ENCODE measurements at regions not wholly inside any gene's neighbourhood (a gene's known extent, or its start where the extent isn't known, plus 50 kb on each side); places are given as distances from the start of the nearest gene placed in this dataset.

DNA sequence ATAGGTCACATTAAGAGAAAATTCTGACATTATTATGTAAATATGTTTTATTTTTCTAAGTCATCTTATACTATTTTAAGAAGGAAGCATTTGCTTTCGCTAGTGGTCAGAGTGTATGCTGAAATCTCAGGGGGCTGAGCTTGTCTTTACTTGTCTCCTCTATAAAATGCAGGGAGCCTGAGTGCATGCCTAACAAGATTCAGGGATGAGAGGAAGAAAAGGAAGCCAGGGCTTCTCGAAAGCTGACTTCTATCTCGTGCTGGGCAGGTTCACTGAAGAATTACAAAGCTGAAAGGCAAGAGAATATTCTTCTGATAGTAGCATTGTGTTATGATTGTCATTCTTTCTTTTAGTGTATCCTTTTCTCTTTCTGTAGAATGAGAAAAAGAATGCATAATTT is 467.4 kb downstream of the SOX11 start:
- peak overlapping the region in 1 of 2 experiments; percentile 2; a peak in 1 of 5 replicates for H3K4me3 Mint-ChIP-seq
- Histone ChIP-seq H2BK120ac (ENCODE audit: low read depth, low read length, poor library complexity, severe bottlenecking) (no peak overlapping the region), H3K23me2 (ENCODE audit: insufficient read length, low read depth, low read length, poor library complexity, severe bottlenecking) (no peaks in the 10 kb centered on the region), H2BK20ac (ENCODE audit: low read depth, low read length, poor library complexity, severe bottlenecking) (no peak overlapping the region), H4K20me1 (ENCODE audit: control insufficient read depth, insufficient read depth, insufficient read length) (no peaks in the 10 kb centered on the region), H2AK5ac (ENCODE audit: insufficient read length, low read length) (no peak overlapping the region), H4K5ac (ENCODE audit: insufficient read length, low read depth, low read length) (no peak overlapping the region), H3K9ac (ENCODE audit: extremely low read depth, insufficient read length, low read length) (no peak overlapping the region), H3K14ac (ENCODE audit: insufficient read depth, low read length) (no peak overlapping the region), H3K18ac (ENCODE audit: insufficient read length, low read depth, low read length) (no peak overlapping the region), H3K27ac (ENCODE audit: insufficient read length, low read depth, low read length) (no peak overlapping the region), H3K4me1 (ENCODE audit: insufficient read depth, low read length) (peaks cover 4% of the 10 kb centered on the region; the same call in 1 of the 2 replicates), H2BK15ac (ENCODE audit: low read depth, low read length) (no peak overlapping the region), H3K23ac (ENCODE audit: insufficient read length, low read depth, low read length) (no peak overlapping the region), H3K27me3 (ENCODE audit: insufficient read depth, low read length) (no peaks in the 10 kb centered on the region), H2BK12ac (ENCODE audit: insufficient read length, low read depth, low read length) (no peak overlapping the region), H3K4ac (ENCODE audit: low read depth, low read length) (no peak overlapping the region), H4K8ac (replicated peaks; ENCODE audit: insufficient read length, low read depth, low read length) (no peak overlapping the region), H4K91ac (ENCODE audit: insufficient read length, low read depth, low read length) (no peak overlapping the region), H3K56ac (ENCODE audit: insufficient read length, low read depth, low read length) (no peak overlapping the region), H3K4me2 (ENCODE audit: insufficient read depth, insufficient read length, low read length) (no peak overlapping the region), H2AFZ (ENCODE audit: low read length) (no peak overlapping the region), H3K9me3 (ENCODE audit: control insufficient read depth, low read depth, low read length) (no peaks in the 10 kb centered on the region), H3K79me1 (ENCODE audit: insufficient read depth, low read depth, low read length, poor library complexity, severe bottlenecking) (no peaks in the 10 kb centered on the region), H3K79me2 (ENCODE audit: insufficient read depth, low read length) (no peaks in the 10 kb centered on the region), H3T11ph (ENCODE audit: low read length) (no peak overlapping the region), H2BK5ac (ENCODE audit: insufficient read length, low read length) (no peak overlapping the region)
- peaks cover 37 to 38% of the 10 kb centered on the region in 2 experiments for H3K4me1 Mint-ChIP-seq
- no peaks in the 10 kb centered on the region; the same call in 1 of the 2 replicates for H3K27me3 Mint-ChIP-seq (ENCODE audit: low read depth)
- DNase-seq = no peak
- peaks cover 8 to 9% of the 10 kb centered on the region in 2 experiments; a peak in 3 of 5 replicates for H3K9me3 Mint-ChIP-seq
- H3K36me3 Mint-ChIP-seq (ENCODE audit: insufficient read depth in 1 of 3, low read depth in 3 of 3) = peaks cover 0 to 4% (median 0%) of the 10 kb centered on the region in 3 experiments; a peak in 1 of 7 replicates
- TF ChIP-seq CTCF (conservative IDR thresholded peaks at IDR 0.05) = no peak
- WGBS (ENCODE audit: extremely low coverage, insufficient read length, low lambda C conversion rate) = no CpG with 5 or more reads among the region's 3 CpGs
- peak overlapping the region in 1 of 3 experiments; percentile 17; a peak in 1 of 7 replicates for H3K27ac Mint-ChIP-seq

All from H9 (cell line).